ENCODE measurements at regions not wholly inside any gene's neighbourhood (a gene's known extent, or its start where the extent isn't known, plus 50 kb on each side); places are given as distances from the start of the nearest gene placed in this dataset.

GRCh38 chr2:47226923-47227220, 50.6 kb upstream of the CALM2 start:
- ChIA-PET POLR2A (ENCODE audit: low non-redundant PET) (no interaction called here), CTCF (interaction anchor here (0.7 kb wide), 1 partner anchor 743 kb away, joined by 7 read pairs; no protein-coding TSS in a partner anchor)
- no peak for DNase-seq (ENCODE audit: low spot score)
- TF ChIP-seq CTCF (conservative IDR thresholded peaks at IDR 0.05; ENCODE audit: low read depth): no peak
- no peak overlapping the region for H3K27ac ChIP-seq

- POLR2A ChIA-PET (ENCODE audit: low non-redundant PET): no interaction called here
- DNase-seq (ENCODE audit: low spot score): no peak
These were observed 50.0 kb upstream of the CALM2 start for GRCh38 chr2:47226132-47226922.

More at GRCh38 chr2:47226132-47226922, 50.0 kb upstream of the CALM2 start:
- no peak overlapping the region for H3K27ac ChIP-seq
- CTCF ChIA-PET: interaction anchor here (0.6 to 0.7 kb wide), 2 partner anchors 20 to 743 kb away, joined by 3 to 7 read pairs; no protein-coding TSS in a partner anchor
- TF ChIP-seq CTCF (conservative IDR thresholded peaks at IDR 0.05; ENCODE audit: low read depth): no peak

Measured in RWPE1 (cell line).